ENCODE measurements at regions not wholly inside any gene's neighbourhood (a gene's known extent, or its start where the extent isn't known, plus 50 kb on each side); places are given as distances from the start of the nearest gene placed in this dataset.

DNA sequence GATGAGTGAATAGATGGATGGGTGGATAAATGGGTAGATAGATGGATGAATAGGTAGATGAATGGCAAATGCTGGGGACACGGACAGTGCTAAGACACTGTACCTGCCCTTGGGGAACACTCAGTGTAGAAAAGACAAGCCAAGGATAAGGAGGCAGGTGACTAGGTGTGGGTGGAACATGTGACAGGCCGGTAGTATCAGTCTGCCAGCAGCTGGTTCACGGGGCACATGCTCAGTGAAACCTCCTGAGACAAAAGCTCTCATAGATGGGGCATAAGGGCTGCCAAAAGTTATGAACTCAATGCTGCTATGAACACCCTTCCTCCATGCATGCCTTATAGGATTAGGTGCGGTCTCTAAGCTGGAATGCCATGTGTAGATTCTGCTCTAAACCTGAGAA lies 71.0 kb downstream of the C5orf15 start:
- intact Hi-C loops (cut with micrococcal nuclease; ENCODE audit: unreplicated experiment): no loop called here
- no peak for DNase-seq (ENCODE audit: low spot score)
- H3K4me3 ChIP-seq (ENCODE audit: low read depth, low read length, poor library complexity, severe bottlenecking): no peak overlapping the region
- H3K36me3 ChIP-seq (ENCODE audit: insufficient read depth, low read length, poor library complexity, severe bottlenecking): no peaks in the 10 kb centered on the region
- H3K9me3 ChIP-seq (ENCODE audit: low read depth, low read length, poor library complexity, severe bottlenecking): no peaks in the 10 kb centered on the region
- CTCF ChIA-PET: no interaction called here
- no TSS peak for BruUV-seq (replicated peaks)
- peaks cover 39% of the 10 kb centered on the region for H3K4me1 ChIP-seq (ENCODE audit: insufficient read depth, low read length, poor library complexity, severe bottlenecking)
- TF ChIP-seq, protein P1, sequence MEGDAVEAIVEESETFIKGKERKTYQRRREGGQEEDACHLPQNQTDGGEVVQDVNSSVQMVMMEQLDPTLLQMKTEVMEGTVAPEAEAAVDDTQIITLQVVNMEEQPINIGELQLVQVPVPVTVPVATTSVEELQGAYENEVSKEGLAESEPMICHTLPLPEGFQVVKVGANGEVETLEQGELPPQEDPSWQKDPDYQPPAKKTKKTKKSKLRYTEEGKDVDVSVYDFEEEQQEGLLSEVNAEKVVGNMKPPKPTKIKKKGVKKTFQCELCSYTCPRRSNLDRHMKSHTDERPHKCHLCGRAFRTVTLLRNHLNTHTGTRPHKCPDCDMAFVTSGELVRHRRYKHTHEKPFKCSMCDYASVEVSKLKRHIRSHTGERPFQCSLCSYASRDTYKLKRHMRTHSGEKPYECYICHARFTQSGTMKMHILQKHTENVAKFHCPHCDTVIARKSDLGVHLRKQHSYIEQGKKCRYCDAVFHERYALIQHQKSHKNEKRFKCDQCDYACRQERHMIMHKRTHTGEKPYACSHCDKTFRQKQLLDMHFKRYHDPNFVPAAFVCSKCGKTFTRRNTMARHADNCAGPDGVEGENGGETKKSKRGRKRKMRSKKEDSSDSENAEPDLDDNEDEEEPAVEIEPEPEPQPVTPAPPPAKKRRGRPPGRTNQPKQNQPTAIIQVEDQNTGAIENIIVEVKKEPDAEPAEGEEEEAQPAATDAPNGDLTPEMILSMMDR (conservative IDR thresholded peaks at IDR 0.05; ENCODE audit: low read depth, low read length): no peak
- TF ChIP-seq EZH2 (IDR thresholded peaks at IDR 0.05; ENCODE audit: borderline replicate concordance, low read depth, low read length, poor library complexity, severe bottlenecking): no peak
- no peaks in the 10 kb centered on the region for H3K27me3 ChIP-seq (replicated peaks; ENCODE audit: insufficient read depth, low read depth, low read length, poor library complexity)
- POLR2A ChIA-PET (ENCODE audit: low non-redundant PET): no interaction called here
- H3K27ac ChIP-seq (ENCODE audit: low read depth, low read length, poor library complexity, severe bottlenecking): no peak overlapping the region

DNA sequence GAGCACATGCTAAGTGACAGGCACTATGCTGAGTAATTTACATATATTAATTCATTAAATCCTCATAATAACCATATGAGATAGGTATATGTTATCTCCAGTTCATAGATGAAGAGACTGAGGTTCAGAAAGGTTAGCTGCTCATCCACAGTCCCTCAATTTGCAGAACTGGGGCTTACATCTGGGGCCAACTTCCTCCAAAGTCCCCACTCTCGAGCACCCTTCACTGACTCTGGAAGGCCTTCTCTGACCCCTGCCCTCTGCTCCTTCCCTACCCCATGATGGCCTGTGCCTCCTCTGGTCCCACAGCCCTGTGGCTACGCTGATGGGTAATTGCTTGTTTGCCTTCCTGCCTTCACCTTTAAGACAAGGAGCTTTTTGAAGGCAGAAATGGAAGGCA lies 71.6 kb downstream of the C5orf15 start:
- Histone ChIP-seq H3K27ac (ENCODE audit: low read depth, low read length, poor library complexity, severe bottlenecking) (no peak overlapping the region), H3K4me3 (ENCODE audit: low read depth, low read length, poor library complexity, severe bottlenecking) (no peak overlapping the region), H3K36me3 (ENCODE audit: insufficient read depth, low read length, poor library complexity, severe bottlenecking) (no peaks in the 10 kb centered on the region), H3K9me3 (ENCODE audit: low read depth, low read length, poor library complexity, severe bottlenecking) (no peaks in the 10 kb centered on the region), H3K4me1 (ENCODE audit: insufficient read depth, low read length, poor library complexity, severe bottlenecking) (peaks cover 33% of the 10 kb centered on the region), H3K27me3 (replicated peaks; ENCODE audit: insufficient read depth, low read depth, low read length, poor library complexity) (no peaks in the 10 kb centered on the region)
- no TSS peak for BruUV-seq (replicated peaks)
- ChIA-PET POLR2A (ENCODE audit: low non-redundant PET) (no interaction called here), CTCF (no interaction called here)
- TF ChIP-seq, protein P1 (conservative IDR thresholded peaks at IDR 0.05; ENCODE audit: low read depth, low read length): no peak
- no peak for TF ChIP-seq EZH2 (IDR thresholded peaks at IDR 0.05; ENCODE audit: borderline replicate concordance, low read depth, low read length, poor library complexity, severe bottlenecking)
- intact Hi-C loops (cut with micrococcal nuclease; ENCODE audit: unreplicated experiment): no loop called here
- no peak for DNase-seq (ENCODE audit: low spot score)

DNA sequence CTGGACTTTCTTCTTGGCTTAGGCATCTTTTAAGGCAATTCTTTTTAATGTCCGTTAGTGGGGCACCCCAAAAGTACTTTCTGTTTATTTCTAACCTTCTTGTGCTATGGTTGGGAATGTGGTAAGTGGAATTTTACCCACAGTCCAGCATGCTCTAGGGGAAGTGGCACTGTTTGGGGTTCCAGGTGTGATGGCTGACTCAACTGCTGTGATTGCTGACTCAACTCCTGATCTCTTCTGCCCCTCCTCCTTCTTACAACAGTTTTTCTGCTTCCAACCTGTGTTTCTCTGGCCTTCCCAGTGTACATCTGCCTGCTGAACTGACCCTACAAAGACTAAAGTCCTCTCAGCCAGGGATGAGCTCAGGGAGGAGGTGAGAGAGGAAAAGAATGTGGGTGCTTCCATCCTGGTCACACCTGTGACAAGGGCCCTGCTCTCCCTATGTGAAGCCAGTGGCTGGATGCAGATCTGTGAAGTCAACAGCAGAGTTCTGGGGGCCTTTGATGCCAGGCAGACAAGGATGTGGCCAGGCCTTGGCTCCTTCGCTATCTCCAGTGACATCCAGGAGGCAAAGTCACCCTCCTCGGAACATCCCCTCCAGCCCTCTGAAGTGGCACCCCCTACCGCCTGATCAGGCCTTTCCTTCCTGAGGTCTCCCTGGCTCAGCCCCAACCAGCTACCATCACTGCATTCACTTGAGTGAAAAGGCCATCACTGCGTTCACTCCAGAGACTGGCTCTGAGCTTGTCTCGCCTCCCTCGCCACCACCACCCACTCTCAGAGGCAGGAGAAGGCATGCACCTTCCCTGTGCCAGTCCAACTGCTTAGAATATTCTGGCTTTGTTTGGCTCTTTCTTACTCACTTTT lies 72.2 kb downstream of the C5orf15 start:
- DNase-seq (ENCODE audit: low spot score): no peak
- Histone ChIP-seq H3K9me3 (ENCODE audit: low read depth, low read length, poor library complexity, severe bottlenecking) (no peaks in the 10 kb centered on the region), H3K4me3 (ENCODE audit: low read depth, low read length, poor library complexity, severe bottlenecking) (no peak overlapping the region), H3K36me3 (ENCODE audit: insufficient read depth, low read length, poor library complexity, severe bottlenecking) (no peaks in the 10 kb centered on the region), H3K4me1 (ENCODE audit: insufficient read depth, low read length, poor library complexity, severe bottlenecking) (peaks cover 27% of the 10 kb centered on the region), H3K27ac (ENCODE audit: low read depth, low read length, poor library complexity, severe bottlenecking) (no peak overlapping the region), H3K27me3 (replicated peaks; ENCODE audit: insufficient read depth, low read depth, low read length, poor library complexity) (no peaks in the 10 kb centered on the region)
- BruUV-seq (replicated peaks): no TSS peak
- CTCF ChIA-PET: interaction anchor here (0.6 kb wide), 1 partner anchor 48 kb away, joined by 3 read pairs; no protein-coding TSS in a partner anchor
- intact Hi-C loops (cut with micrococcal nuclease; ENCODE audit: unreplicated experiment): no loop called here
- TF ChIP-seq, protein P1 (conservative IDR thresholded peaks at IDR 0.05; ENCODE audit: low read depth, low read length): no peak
- TF ChIP-seq EZH2 (IDR thresholded peaks at IDR 0.05; ENCODE audit: borderline replicate concordance, low read depth, low read length, poor library complexity, severe bottlenecking): no peak
- POLR2A ChIA-PET (ENCODE audit: low non-redundant PET): no interaction called here
